GM19025 (cell line): ENCODE measurements at regions not wholly inside any gene's neighbourhood (a gene's known extent, or its start where the extent isn't known, plus 50 kb on each side); places are given as distances from the start of the nearest gene placed in this dataset.

Source experiments
- ATAC-seq: cut with Tn5 transposase; IDR thresholded peaks from one replicate; pipeline ENCODE4 v1.9.1; 2021; ENCODE audit warnings: mild to moderate bottlenecking, low read depth, moderate library complexity; ENCODE audit not compliant: unreplicated experiment

GRCh38 chr12:115023279-115024265 is 339.6 kb upstream of the TBX3 start:
- no peak for ATAC-seq

DNA sequence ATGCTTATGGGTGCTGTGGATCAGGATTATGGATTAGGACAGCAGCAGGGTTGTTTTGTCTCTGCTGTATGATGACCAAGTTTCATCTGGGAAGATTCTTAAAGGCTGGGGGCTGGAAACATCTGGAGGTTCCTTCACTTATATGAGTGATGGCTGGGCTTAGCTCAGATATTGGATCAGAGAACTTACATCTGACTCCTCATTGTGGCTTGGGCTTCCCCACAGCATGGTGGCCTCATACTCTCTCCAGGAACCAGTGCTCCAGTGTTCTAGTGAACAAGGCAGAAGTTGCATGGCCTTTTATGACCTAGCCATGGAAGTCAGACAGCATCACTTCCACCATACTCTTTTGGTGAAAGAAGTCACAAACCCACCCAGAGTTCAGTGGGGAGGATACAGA is 336.1 kb upstream of the TBX3 start:
- no peak for ATAC-seq

- no peak for ATAC-seq
Observed at GRCh38 chr12:115017346-115017745, 333.4 kb upstream of the TBX3 start.

- no peak for ATAC-seq
Observed at GRCh38 chr12:115013236-115013981, 329.4 kb upstream of the TBX3 start.

GRCh38 chr12:115012861-115013235 is 328.9 kb upstream of the TBX3 start:
- ATAC-seq, result no peak

DNA sequence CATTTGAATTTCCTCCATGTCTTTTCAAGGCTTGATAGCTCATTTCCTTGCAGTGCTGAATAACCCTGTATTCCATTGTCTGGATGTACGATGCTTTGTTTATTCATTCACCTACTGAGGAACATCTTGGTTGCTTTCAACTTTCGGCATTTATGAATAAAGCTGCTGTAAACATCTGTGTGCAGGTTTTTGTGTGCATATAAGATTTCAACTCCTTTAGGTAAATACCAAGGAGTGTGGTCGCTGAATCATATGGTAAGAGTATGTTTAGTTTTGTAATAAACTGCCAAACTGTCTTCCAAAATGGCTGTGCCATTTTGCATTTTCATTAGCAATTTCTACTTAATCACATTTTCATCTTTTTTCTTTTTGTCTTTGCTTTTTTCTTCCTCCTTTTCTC is 327.7 kb upstream of the TBX3 start:
- ATAC-seq, result no peak

GRCh38 chr12:115010324-115010995 is 326.5 kb upstream of the TBX3 start:
- no peak for ATAC-seq

- ATAC-seq, result no peak
Observed at GRCh38 chr12:115008929-115009328, 325.0 kb upstream of the TBX3 start.

GRCh38 chr12:115004470-115005146 is 320.6 kb upstream of the TBX3 start:
- ATAC-seq, result no peak

DNA sequence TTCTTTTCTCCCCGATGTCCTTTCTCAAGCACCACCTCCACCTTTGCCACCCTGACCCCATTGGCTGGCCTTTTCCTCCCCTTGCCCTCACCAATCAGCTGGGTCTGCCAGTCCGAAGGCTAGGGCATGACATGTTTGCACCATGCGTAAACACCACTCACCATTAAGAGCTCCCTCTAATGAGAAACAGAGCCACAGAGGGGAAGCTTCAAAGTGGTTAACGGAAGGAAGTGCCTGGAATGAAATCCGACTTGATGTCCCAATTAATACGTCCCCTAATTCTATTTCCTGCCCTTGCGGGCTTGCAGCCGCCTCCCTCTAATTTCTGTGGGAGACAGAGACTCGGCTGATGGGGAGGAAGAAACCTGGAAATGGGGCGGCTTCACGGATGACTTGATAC is 318.5 kb upstream of the TBX3 start:
- no peak for ATAC-seq

GRCh38 chr12:115001571-115002180 is 317.7 kb upstream of the TBX3 start:
- ATAC-seq, result no peak

- no peak for ATAC-seq
Observed at GRCh38 chr12:115000038-115000437, 316.1 kb upstream of the TBX3 start.

GRCh38 chr12:114998750-114999128 is 314.8 kb upstream of the TBX3 start:
- no peak for ATAC-seq

DNA sequence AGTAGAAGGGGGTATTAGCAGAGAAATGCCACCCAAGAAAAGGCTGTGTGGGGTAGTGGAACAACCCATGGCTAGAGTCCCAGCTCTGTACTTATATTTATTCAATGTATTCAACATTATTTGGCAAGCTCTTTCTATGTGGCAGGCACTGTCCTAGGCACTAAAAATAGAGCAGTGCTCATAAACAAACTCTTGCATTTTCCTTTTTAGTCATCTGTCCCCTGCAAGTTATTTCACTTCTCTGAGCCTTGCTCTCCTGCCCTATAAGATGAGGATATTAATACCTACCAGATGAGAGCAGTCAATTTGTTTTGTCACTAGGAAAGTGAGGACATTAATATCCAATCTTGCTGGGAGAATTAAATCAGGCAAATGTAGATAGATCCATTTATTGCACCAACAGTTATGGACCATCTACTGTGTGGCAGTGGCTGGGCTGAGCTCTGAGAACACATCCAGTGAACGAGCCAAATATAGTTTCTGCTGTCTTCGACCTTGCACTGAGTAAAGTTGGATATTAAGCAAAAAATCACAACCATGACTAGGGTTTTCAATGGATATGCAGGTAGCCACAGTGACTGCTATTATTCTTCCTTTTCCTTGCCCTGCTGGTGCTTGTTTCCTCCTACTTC is 314.3 kb upstream of the TBX3 start:
- no peak for ATAC-seq

DNA sequence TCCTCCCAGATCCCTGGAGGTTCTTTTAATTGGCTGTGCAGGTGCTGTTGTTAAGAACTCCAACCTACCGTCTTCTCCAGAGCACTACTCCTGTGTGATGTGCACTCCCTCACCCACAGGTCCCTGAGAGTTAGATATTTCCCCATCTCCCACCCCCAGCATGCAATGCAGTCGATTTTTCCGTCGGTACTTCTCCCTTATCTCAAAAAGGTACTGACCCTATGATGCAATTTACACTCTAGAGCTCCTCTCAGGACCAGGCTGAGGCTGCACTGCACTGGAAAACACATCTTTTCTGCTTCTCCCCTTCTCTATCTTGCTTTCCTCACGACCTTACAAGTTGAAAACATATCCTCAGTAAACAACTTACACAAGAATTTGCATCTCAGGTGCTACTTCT is 312.4 kb upstream of the TBX3 start:
- ATAC-seq, result no peak

DNA sequence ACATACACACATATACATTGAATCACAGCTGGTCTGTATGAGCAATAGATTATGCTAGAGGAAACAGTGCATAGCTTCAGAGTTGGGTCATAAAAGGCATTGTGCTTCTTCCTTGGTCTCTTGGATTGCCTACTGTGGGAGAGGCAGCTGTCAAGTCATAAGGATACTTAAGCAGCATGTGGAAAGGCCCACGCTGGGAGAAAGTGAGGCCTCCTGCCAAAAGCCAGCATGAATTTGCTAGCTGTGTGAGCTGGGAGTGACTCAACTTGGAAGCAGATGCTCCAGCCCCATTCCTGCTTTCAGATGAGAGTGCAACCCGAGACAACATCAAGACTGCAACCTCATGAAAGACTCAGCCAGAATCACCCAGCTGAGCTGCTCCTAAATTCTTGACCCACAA is 311.9 kb upstream of the TBX3 start:
- ATAC-seq, result no peak

- no peak for ATAC-seq
Observed at GRCh38 chr12:114993165-114993564, 309.2 kb upstream of the TBX3 start.

DNA sequence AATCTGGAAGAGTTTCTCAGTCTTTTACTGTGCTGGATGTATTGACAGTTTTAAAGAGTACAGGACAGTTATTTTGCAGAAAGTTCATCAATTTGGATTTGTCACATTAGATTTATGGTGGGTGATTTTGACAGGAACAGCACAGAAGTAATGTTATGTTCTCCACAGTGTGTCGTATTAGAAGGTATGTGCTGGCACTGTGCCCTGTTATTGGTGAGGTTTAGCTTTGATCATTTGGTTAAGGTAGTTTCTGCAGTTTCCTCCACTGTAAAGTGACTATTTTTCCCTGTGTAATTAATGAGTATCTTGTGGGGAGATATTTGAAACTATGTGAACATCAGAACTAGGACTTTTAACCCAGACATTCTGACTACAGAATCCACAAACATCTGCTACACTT is 308.5 kb upstream of the TBX3 start:
- no peak for ATAC-seq

GRCh38 chr12:114990381-114990780 is 306.4 kb upstream of the TBX3 start:
- no peak for ATAC-seq

- no peak for ATAC-seq
Observed at GRCh38 chr12:114986849-114987248, 302.9 kb upstream of the TBX3 start.
